ENCODE measurements at regions not wholly inside any gene's neighbourhood (a gene's known extent, or its start where the extent isn't known, plus 50 kb on each side); places are given as distances from the start of the nearest gene placed in this dataset.
A peak's percentile ranks its signal among the peaks of the same experiment; 100 is the strongest.

GRCh38 chr10:89853781-89854191 is 152.4 kb downstream of the KIF20B start:
- WGBS, 2 experiments (ENCODE audit: insufficient coverage in 2 of 2): 72 to 80% methylated on average over 8 to 10 of the region's 18 CpGs
- no peaks in the 10 kb centered on the region for H3K4me1 ChIP-seq (ENCODE audit: control insufficient read depth, insufficient read depth, low read length, poor library complexity, severe bottlenecking)

GRCh38 chr10:89857431-89858042 is 156.1 kb downstream of the KIF20B start:
- Histone ChIP-seq H3K36me3 (ENCODE audit: control insufficient read depth, insufficient read depth, low read length) (no peaks in the 10 kb centered on the region), H3K9me3 (ENCODE audit: control insufficient read depth, low read length) (no peaks in the 10 kb centered on the region), H3K4me1 (ENCODE audit: control insufficient read depth, insufficient read depth, low read length, poor library complexity, severe bottlenecking) (peaks cover 11% of the 10 kb centered on the region), H3K27ac (ENCODE audit: low read depth, low read length, severe bottlenecking) (no peak overlapping the region), H3K4me3 (ENCODE audit: extremely low read depth, insufficient read depth, low read length, poor library complexity, severe bottlenecking) (no peak overlapping the region)
- WGBS, 2 experiments (ENCODE audit: insufficient coverage in 2 of 2): 78 to 80% methylated on average over 1 of the region's 1 CpG

More at GRCh38 chr10:89853781-89854191, 152.4 kb downstream of the KIF20B start:
- Histone ChIP-seq H3K27ac (ENCODE audit: low read depth, low read length, severe bottlenecking) (no peak overlapping the region), H3K36me3 (ENCODE audit: control insufficient read depth, insufficient read depth, low read length) (no peaks in the 10 kb centered on the region), H3K9me3 (ENCODE audit: control insufficient read depth, low read length) (no peaks in the 10 kb centered on the region), H3K4me3 (ENCODE audit: extremely low read depth, insufficient read depth, low read length, poor library complexity, severe bottlenecking) (no peak overlapping the region)

- Histone ChIP-seq H3K27ac (ENCODE audit: low read depth, low read length, severe bottlenecking) (peak overlapping the region; percentile 78), H3K4me3 (ENCODE audit: extremely low read depth, insufficient read depth, low read length, poor library complexity, severe bottlenecking) (no peak overlapping the region), H3K36me3 (ENCODE audit: control insufficient read depth, insufficient read depth, low read length) (no peaks in the 10 kb centered on the region), H3K4me1 (ENCODE audit: control insufficient read depth, insufficient read depth, low read length, poor library complexity, severe bottlenecking) (peaks cover 11% of the 10 kb centered on the region), H3K9me3 (ENCODE audit: control insufficient read depth, low read length) (no peaks in the 10 kb centered on the region)
Measured at GRCh38 chr10:89861199-89861573, 159.8 kb downstream of the KIF20B start.

GRCh38 chr10:89861584-89862301 is 160.4 kb downstream of the KIF20B start:
- 57 to 71% methylated on average over 1 of the region's 3 CpGs for WGBS, 2 experiments (ENCODE audit: insufficient coverage in 2 of 2)
- H3K27ac ChIP-seq (ENCODE audit: low read depth, low read length, severe bottlenecking): peak overlapping the region; percentile 78
- no peaks in the 10 kb centered on the region for H3K9me3 ChIP-seq (ENCODE audit: control insufficient read depth, low read length)
- peaks cover 11% of the 10 kb centered on the region for H3K4me1 ChIP-seq (ENCODE audit: control insufficient read depth, insufficient read depth, low read length, poor library complexity, severe bottlenecking)
- no peaks in the 10 kb centered on the region for H3K36me3 ChIP-seq (ENCODE audit: control insufficient read depth, insufficient read depth, low read length)
- no peak overlapping the region for H3K4me3 ChIP-seq (ENCODE audit: extremely low read depth, insufficient read depth, low read length, poor library complexity, severe bottlenecking)

GRCh38 chr10:89867964-89868363 is 166.6 kb downstream of the KIF20B start:
- Histone ChIP-seq H3K27ac (ENCODE audit: low read depth, low read length, severe bottlenecking) (no peak overlapping the region), H3K36me3 (ENCODE audit: control insufficient read depth, insufficient read depth, low read length) (no peaks in the 10 kb centered on the region), H3K9me3 (ENCODE audit: control insufficient read depth, low read length) (no peaks in the 10 kb centered on the region), H3K4me3 (ENCODE audit: extremely low read depth, insufficient read depth, low read length, poor library complexity, severe bottlenecking) (no peak overlapping the region), H3K4me1 (ENCODE audit: control insufficient read depth, insufficient read depth, low read length, poor library complexity, severe bottlenecking) (no peaks in the 10 kb centered on the region)
- 77 to 100% methylated on average over 1 to 2 of the region's 2 CpGs for WGBS, 2 experiments (ENCODE audit: insufficient coverage in 2 of 2)

GRCh38 chr10:89869180-89869579 is 167.8 kb downstream of the KIF20B start:
- Histone ChIP-seq H3K36me3 (ENCODE audit: control insufficient read depth, insufficient read depth, low read length) (no peaks in the 10 kb centered on the region), H3K9me3 (ENCODE audit: control insufficient read depth, low read length) (no peaks in the 10 kb centered on the region), H3K27ac (ENCODE audit: low read depth, low read length, severe bottlenecking) (no peak overlapping the region), H3K4me3 (ENCODE audit: extremely low read depth, insufficient read depth, low read length, poor library complexity, severe bottlenecking) (no peak overlapping the region), H3K4me1 (ENCODE audit: control insufficient read depth, insufficient read depth, low read length, poor library complexity, severe bottlenecking) (no peaks in the 10 kb centered on the region)
- WGBS, 2 experiments (ENCODE audit: insufficient coverage in 2 of 2): 100% methylated on average over 1 of the region's 2 CpGs; no CpG with 5 or more reads in 1 of the 2 experiments

GRCh38 chr10:89869592-89870156 is 168.3 kb downstream of the KIF20B start:
- H3K36me3 ChIP-seq (ENCODE audit: control insufficient read depth, insufficient read depth, low read length): no peaks in the 10 kb centered on the region
- H3K27ac ChIP-seq (ENCODE audit: low read depth, low read length, severe bottlenecking): no peak overlapping the region
- H3K9me3 ChIP-seq (ENCODE audit: control insufficient read depth, low read length): no peaks in the 10 kb centered on the region
- H3K4me3 ChIP-seq (ENCODE audit: extremely low read depth, insufficient read depth, low read length, poor library complexity, severe bottlenecking): no peak overlapping the region
- H3K4me1 ChIP-seq (ENCODE audit: control insufficient read depth, insufficient read depth, low read length, poor library complexity, severe bottlenecking): no peaks in the 10 kb centered on the region
- WGBS, 2 experiments (ENCODE audit: insufficient coverage in 2 of 2): no CpG with 5 or more reads among the region's 2 CpGs

GRCh38 chr10:89870936-89871335 is 169.5 kb downstream of the KIF20B start:
- Histone ChIP-seq H3K4me1 (ENCODE audit: control insufficient read depth, insufficient read depth, low read length, poor library complexity, severe bottlenecking) (no peaks in the 10 kb centered on the region), H3K36me3 (ENCODE audit: control insufficient read depth, insufficient read depth, low read length) (no peaks in the 10 kb centered on the region), H3K4me3 (ENCODE audit: extremely low read depth, insufficient read depth, low read length, poor library complexity, severe bottlenecking) (no peak overlapping the region), H3K9me3 (ENCODE audit: control insufficient read depth, low read length) (no peaks in the 10 kb centered on the region), H3K27ac (ENCODE audit: low read depth, low read length, severe bottlenecking) (no peak overlapping the region)
- WGBS, 2 experiments (ENCODE audit: insufficient coverage in 2 of 2): no CpG with 5 or more reads among the region's 2 CpGs

GRCh38 chr10:89873055-89873454 is 171.7 kb downstream of the KIF20B start:
- no peak overlapping the region for H3K27ac ChIP-seq (ENCODE audit: low read depth, low read length, severe bottlenecking)
- no peaks in the 10 kb centered on the region for H3K4me1 ChIP-seq (ENCODE audit: control insufficient read depth, insufficient read depth, low read length, poor library complexity, severe bottlenecking)
- no peak overlapping the region for H3K4me3 ChIP-seq (ENCODE audit: extremely low read depth, insufficient read depth, low read length, poor library complexity, severe bottlenecking)
- no peaks in the 10 kb centered on the region for H3K36me3 ChIP-seq (ENCODE audit: control insufficient read depth, insufficient read depth, low read length)
- 50% methylated on average over 1 of the region's 3 CpGs; no CpG with 5 or more reads in 1 of the 2 experiments for WGBS, 2 experiments (ENCODE audit: insufficient coverage in 2 of 2)
- H3K9me3 ChIP-seq (ENCODE audit: control insufficient read depth, low read length): no peaks in the 10 kb centered on the region

- no peaks in the 10 kb centered on the region for H3K4me1 ChIP-seq (ENCODE audit: control insufficient read depth, insufficient read depth, low read length, poor library complexity, severe bottlenecking)
- no peaks in the 10 kb centered on the region for H3K9me3 ChIP-seq (ENCODE audit: control insufficient read depth, low read length)
- no peak overlapping the region for H3K27ac ChIP-seq (ENCODE audit: low read depth, low read length, severe bottlenecking)
- WGBS, 2 experiments (ENCODE audit: insufficient coverage in 2 of 2): 78 to 100% methylated on average over 1 to 2 of the region's 3 CpGs
- H3K36me3 ChIP-seq (ENCODE audit: control insufficient read depth, insufficient read depth, low read length): no peaks in the 10 kb centered on the region
- no peak overlapping the region for H3K4me3 ChIP-seq (ENCODE audit: extremely low read depth, insufficient read depth, low read length, poor library complexity, severe bottlenecking)
Measured at GRCh38 chr10:89875557-89875956, 174.2 kb downstream of the KIF20B start.

- Histone ChIP-seq H3K4me1 (ENCODE audit: control insufficient read depth, insufficient read depth, low read length, poor library complexity, severe bottlenecking) (no peaks in the 10 kb centered on the region), H3K36me3 (ENCODE audit: control insufficient read depth, insufficient read depth, low read length) (no peaks in the 10 kb centered on the region), H3K9me3 (ENCODE audit: control insufficient read depth, low read length) (no peaks in the 10 kb centered on the region), H3K4me3 (ENCODE audit: extremely low read depth, insufficient read depth, low read length, poor library complexity, severe bottlenecking) (no peak overlapping the region), H3K27ac (ENCODE audit: low read depth, low read length, severe bottlenecking) (no peak overlapping the region)
Measured at GRCh38 chr10:89879121-89879520, 177.7 kb downstream of the KIF20B start.

All from mesodermal cell (in vitro differentiated cells).